GM18909 (cell line): ENCODE measurements at regions not wholly inside any gene's neighbourhood (a gene's known extent, or its start where the extent isn't known, plus 50 kb on each side); places are given as distances from the start of the nearest gene placed in this dataset.
"Not testable (repeated sequence)": the region's sequence is repeated elsewhere in the genome, so short reads cannot be mapped to it uniquely, and the experiment has no call there.

Experiments used
- ATAC-seq: cut with Tn5 transposase; IDR thresholded peaks from one replicate; pipeline ENCODE4 v1.9.1; 2021; ENCODE audit warnings: mild to moderate bottlenecking; ENCODE audit not compliant: unreplicated experiment, poor library complexity

DNA sequence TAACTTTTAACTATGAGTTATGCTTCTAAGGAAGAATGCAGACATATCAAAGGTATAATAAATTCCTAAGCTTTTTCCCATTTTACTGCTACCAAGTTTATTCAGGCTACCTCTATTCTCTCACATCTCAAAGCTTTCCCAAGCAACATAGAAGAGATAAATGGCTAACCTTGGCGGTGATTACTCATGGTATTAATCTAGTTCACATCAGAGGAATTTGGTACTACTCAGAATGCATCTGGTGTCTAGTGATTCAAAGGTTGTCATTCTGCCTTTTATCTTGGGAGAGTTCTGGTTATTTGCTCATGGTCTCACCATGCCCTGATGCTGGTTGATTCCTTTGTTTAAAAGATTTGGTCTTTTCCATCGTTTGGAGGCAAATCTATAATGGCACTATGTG, 182.7 kb downstream of the TAF11L14 start:
- ATAC-seq: no peak

DNA sequence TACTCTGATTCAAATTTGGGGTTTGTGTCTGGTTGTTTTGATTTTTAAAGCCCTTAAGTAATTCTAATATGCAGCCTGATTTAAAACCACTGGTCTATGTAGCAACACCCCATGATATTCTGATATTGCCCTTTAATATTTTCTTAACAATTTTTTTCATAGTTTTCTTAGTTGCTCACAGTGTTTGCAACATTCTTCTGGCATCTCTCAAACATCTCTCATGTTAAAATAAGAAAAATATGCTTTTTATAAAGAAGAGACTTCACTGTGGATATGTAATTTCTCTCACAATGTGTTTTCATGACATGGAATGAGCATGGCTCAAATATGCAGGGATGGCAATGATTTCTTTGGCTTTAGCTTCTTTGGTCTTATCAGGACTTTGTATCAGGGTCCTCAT, 183.7 kb downstream of the TAF11L14 start:
- ATAC-seq: no peak

DNA sequence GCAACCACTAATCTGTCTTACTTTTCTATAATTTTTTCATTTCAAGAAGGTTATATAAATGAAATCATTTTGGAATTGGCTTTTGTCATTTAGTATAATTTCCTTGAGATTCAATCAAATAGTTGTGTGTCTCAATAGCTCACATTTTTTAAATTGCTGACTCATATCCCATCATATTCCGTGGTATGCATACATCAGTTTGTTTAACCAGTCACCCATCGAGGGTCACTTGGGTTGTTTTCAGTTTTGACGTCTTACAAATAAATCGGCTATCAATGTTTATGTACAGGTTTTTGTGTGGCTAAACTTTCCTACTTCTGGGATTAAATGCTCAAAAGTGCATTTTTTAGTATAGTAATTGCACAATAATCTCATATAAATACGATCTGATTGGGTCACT, 185.5 kb downstream of the TAF11L14 start:
- no peak for ATAC-seq

- no peak for ATAC-seq
These were observed 194.4 kb downstream of the TAF11L14 start for GRCh38 chr5:17828681-17829080.

DNA sequence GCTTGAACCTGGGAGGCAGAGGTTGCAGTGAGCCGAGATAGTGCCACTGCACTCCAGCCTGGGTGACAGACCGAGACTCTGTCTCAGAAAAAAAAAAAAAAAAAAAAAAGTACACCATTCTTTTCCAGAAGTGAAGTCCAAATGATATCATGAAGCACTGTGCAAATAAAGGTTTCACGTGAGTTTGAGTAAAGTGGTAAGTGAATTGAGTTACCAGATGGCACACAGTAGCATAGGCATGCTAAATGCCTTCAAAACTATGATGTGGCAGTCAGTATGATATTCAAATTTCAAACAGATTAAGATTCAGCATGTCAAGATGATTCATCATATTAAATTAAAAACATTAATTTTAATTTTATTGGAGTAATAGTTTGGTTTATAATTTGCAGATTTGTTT, 195.2 kb downstream of the TAF11L14 start:
- ATAC-seq: no peak

- no peak for ATAC-seq
These were observed 197.0 kb downstream of the TAF11L14 start for GRCh38 chr5:17831279-17831678.

GRCh38 chr5:17832949-17833745, 198.9 kb downstream of the TAF11L14 start:
- no peak for ATAC-seq

DNA sequence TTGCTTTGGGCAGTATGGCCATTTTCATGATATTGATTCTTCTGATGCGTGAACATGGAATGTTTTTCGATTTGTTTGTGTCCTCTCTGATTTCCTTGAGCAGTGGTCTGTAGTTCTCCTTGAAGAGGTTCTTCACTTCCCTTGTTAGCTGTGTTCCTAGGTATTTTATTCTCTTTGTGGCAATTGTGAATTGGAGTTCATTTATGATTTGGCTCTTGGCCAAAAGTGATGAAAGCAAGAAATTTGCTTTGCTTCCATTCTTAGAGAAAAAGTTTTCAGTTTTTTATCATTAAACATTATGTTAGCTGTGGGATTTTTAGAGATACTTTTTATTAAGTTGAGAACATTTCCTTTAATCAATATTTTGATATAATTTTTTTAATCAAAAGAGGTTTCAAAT, 203.5 kb downstream of the TAF11L14 start:
- no peak for ATAC-seq

GRCh38 chr5:17838469-17838868, 204.2 kb downstream of the TAF11L14 start:
- ATAC-seq: no peak

- ATAC-seq: no peak
These were observed 205.6 kb downstream of the TAF11L14 start for GRCh38 chr5:17839848-17840247.

DNA sequence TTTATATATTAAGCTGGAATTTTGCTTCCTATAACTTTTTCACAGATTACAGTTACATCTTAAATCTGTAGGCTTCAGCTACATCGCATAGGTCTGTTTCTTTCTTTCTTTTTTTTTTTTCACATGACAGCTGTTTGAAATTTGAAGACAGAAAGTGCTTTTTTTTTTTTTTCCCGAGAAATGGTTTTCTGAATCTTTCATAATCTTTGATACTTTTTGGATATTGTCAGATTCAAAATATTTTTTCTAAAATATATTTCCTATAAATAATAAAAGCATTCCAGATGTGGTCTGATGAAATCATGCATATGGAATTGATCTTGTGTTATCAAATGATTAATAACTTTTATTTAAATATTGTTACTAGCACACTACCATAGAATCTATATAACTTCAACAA, 212.2 kb downstream of the TAF11L14 start:
- no peak for ATAC-seq

DNA sequence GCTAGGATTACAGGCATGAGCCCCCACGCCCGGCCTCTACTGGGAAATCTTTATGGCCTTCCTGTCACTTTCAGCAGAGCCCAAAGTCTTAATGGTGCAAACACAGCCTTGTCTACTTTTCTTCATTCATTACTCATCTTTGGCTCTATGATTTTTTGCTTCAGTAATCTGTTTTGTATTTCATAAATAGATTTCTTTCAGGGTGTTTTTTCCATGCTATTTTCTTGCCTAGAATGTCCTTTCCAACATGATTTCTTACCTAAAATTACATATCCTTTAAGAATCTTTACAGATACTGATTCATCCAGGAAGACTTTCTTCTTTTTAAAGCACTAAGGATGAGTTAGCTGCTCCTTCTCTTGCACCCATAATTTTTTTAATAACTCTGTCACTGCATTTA, 213.0 kb downstream of the TAF11L14 start:
- ATAC-seq: no peak

DNA sequence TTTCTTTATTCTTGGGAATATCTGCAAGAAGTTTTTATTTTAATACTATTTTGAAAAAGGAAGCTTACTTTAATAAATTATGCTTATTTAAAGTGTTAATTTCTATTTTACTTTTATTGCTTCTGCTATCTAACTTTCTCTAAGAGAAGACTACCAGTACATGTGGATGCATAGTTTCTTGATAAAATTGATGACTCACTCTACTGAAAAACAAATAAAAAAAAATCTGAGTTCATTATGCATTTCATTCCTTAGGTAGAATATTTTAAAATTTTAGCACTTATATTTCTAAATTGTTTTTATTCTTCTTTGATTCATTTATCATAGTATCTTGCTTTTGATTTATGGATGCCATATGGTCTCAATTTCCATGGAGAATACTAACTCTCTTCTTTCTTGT, 217.9 kb downstream of the TAF11L14 start:
- no peak for ATAC-seq

DNA sequence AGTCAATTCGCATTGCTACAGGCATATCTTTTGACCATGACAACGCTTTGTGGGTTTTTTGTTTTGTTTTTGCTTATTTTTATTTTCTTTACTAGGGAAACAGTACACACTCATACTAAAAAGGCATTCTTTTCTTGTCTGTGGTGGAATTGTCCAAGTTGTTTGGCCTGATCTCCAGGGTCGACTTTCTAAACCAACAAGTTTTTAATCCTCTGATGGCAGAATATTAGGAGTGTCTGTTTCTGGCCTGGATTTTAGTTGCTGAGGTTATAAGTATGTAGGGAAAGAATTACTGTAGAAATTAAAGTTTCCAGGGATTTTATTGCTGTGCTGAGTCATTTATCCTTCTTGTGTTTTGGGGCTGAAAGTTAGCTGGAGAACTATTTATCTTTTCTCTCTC, 218.5 kb downstream of the TAF11L14 start:
- ATAC-seq: no peak

- ATAC-seq: no peak
These were observed 220.6 kb downstream of the TAF11L14 start for GRCh38 chr5:17854901-17855300.

DNA sequence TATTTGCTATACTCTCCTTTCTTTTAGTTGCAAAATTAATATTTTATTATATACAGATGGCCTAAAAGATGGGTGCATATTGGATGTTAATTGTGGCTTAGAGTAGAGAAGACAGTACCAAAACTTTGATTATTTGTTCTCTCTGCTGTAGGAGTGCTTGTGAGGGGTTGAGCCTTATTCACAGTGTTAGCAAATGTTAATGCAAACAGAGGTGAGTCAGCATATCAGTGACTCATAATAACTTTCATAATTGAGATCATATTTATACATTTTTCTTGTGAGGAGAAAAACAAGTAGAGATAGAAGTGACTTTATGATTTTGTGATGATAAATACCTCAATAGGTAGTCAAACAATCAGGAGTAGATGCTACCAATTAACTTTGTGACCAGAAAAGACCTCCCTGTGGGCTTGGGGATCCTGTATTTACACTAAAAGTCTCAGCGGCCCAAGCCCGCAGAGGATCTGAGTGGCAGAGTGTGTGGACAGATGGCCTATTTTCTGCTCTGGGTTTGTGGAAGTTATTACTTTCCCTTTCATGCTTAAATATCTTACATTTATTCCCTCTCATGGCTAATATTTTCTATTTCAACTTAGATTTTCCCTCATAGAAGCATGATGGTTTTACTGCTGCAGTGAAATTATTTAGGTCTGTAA, 226.5 kb downstream of the TAF11L14 start:
- no peak for ATAC-seq

DNA sequence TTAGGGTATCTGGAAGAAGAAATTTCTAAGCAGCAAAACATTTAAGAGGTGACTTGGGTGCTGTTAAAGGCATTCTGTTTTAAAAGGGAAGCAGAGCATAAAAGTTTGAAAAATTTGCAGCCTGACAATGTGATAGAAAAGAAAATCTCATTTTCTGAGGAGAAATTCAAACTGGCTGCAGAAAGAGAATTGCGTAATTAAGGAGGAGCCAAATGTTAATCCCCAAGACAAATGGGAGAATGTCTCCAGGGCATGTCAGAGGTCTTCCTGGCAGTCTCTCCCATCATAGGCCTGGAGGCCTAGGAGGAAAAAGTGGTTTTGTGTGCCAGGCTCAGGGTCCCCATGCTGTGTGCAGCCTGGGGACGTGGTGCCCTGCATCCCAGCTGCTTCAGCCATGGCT, 230.6 kb downstream of the TAF11L14 start:
- ATAC-seq: not testable (repeated sequence)

DNA sequence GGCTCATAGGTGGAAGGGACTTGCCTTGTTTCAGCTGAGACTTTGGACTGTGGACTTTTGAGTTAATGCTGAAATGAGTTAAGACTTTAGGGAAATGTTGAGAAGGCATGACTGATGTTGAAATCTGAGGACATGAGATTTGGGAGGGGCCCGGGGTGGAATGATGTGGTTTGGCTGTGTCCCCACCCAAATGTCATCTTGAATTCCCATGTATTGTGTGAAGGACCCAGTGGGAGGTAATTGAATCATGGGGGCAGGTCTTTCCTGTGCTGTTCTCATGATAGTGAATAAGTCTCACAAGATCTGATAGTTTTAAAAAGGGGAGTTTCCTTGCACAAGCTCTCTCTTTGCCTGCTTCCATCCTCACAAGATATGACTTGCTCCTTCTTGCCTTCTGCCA, 231.7 kb downstream of the TAF11L14 start:
- not testable (repeated sequence) for ATAC-seq

DNA sequence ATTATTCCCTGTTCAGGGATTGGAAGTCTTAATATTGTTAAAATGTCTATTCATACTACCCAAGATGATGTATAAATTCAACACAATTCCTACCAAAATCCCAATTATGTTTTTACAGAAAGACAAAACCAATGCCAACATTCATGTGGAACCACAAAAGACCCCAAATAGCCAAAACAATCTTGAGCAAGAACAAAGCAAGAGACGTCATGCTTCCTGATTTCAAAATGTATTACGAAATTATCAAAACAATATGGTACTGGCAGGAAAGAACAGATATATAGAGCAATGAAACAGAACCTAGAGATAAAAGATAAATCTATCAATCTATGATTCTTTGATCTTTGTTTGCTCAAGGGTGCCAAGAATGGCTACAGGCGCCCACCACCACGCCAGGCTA, 237.9 kb downstream of the TAF11L14 start:
- no peak for ATAC-seq

DNA sequence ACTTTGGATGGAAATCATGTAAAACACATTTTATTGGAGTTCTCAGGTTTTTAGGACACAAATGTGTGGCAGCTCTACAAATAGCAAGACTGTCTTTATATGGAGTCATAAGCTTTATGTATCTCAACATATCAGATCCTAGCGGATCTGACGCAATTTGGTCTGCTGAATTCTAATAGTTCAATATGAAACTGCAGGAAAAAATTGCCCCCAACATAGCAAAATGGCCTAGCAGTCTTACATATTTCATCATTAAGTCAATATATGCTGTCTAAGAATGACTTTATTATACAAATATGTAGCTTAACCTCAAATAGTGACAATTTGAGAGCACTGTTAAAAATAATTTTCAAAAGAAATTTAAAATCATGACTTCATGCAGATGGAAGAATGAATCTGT, 244.3 kb downstream of the TAF11L14 start:
- no peak for ATAC-seq

GRCh38 chr5:17879276-17879675, 245.0 kb downstream of the TAF11L14 start:
- no peak for ATAC-seq

DNA sequence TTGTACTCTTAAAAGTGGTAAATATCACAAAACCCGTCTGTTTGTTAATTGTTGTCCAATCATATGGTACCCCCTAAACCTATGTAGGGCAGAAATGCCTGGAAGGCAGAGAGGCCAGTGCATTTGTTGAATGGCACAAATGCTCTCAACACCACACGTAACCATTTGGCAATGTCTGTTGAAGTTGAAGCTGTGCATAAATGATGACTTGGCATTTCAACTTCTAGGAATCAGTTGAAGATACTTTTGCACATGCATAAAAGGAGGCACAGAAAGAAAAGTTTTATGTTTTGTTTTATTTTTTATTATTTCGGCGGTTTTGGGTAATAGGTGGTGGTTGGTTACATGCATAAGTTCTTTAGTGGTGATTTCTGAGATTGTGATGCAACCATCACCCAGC, 246.6 kb downstream of the TAF11L14 start:
- no peak for ATAC-seq
